ENCODE measurements at regions not wholly inside any gene's neighbourhood (a gene's known extent, or its start where the extent isn't known, plus 50 kb on each side); places are given as distances from the start of the nearest gene placed in this dataset.

DNA sequence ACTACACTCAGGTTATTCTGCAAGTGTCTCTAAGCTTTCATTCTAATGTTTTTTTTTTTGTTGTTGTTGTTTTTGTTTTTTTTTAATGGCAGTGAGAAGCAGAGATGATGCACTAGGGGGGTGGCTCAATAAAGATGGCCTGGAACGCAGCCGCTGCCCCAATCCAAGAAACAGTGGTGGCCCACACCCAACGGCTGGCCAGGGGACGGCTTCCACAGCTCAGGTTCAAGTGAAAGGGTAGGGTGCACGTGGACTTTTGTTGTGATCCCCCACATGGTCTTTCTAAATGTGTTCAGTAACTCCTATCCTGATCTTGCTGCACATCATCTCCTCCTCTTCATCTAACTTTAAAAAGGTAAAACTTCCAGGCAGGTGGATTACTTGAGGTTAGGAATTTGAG lies 190.1 kb downstream of the NDUFA10 start:
- Histone ChIP-seq H3K4me1 (ENCODE audit: insufficient read depth) (peaks cover 4% of the 10 kb centered on the region; the same call in 1 of the 2 replicates), H3K27ac (ENCODE audit: low read depth) (no peak overlapping the region), H3K4me2 (no peak overlapping the region), H2AFZ (no peak overlapping the region), H3K27me3 (ENCODE audit: insufficient read depth) (no peaks in the 10 kb centered on the region), H3K4me3 (no peak overlapping the region), H3K36me3 (ENCODE audit: insufficient read depth) (no peaks in the 10 kb centered on the region), H4K20me1 (replicated peaks; ENCODE audit: insufficient read depth) (no peaks in the 10 kb centered on the region; the same call in 1 of the 2 replicates), H3F3A (replicated peaks; ENCODE audit: low read depth) (no peaks in the 10 kb centered on the region), H3K79me2 (replicated peaks; ENCODE audit: insufficient read depth) (no peaks in the 10 kb centered on the region), H3K9me2 (ENCODE audit: insufficient read depth) (no peaks in the 10 kb centered on the region)
- H3K4me3 Mint-ChIP-seq = no peak overlapping the region
- H3K4me1 Mint-ChIP-seq = peaks cover 17% of the 10 kb centered on the region
- DNase-seq (ENCODE audit: low spot score) (no peak), ATAC-seq (no peak)
- H3K9me3 Mint-ChIP-seq = peaks cover 34% of the 10 kb centered on the region
- H3K36me3 Mint-ChIP-seq (ENCODE audit: low read depth) = peaks cover 3% of the 10 kb centered on the region; the same call in 2 of the 3 replicates
- TF ChIP-seq ZNF331 (CRISPR knock-in tag; IDR thresholded peaks at IDR 0.05; ENCODE audit: low read depth) (no peak), EZH2 (IDR thresholded peaks at IDR 0.05; ENCODE audit: low read depth, unreplicated experiment) (no peak), ZNF114 (CRISPR knock-in tag; IDR thresholded peaks at IDR 0.05) (no peak), STAT1 (IDR thresholded peaks at IDR 0.05; ENCODE audit: unreplicated experiment) (no peak), POLR2AphosphoS5 (IDR thresholded peaks at IDR 0.05; ENCODE audit: low read depth) (no peak), JUNB (IDR thresholded peaks at IDR 0.05; ENCODE audit: unreplicated experiment) (no peak), EZH2phosphoT487 (IDR thresholded peaks at IDR 0.05; ENCODE audit: unreplicated experiment) (no peak), CREB1 (CRISPR knock-in tag; IDR thresholded peaks at IDR 0.05; ENCODE audit: low read depth) (no peak)
- TF ChIP-seq, protein P1, sequence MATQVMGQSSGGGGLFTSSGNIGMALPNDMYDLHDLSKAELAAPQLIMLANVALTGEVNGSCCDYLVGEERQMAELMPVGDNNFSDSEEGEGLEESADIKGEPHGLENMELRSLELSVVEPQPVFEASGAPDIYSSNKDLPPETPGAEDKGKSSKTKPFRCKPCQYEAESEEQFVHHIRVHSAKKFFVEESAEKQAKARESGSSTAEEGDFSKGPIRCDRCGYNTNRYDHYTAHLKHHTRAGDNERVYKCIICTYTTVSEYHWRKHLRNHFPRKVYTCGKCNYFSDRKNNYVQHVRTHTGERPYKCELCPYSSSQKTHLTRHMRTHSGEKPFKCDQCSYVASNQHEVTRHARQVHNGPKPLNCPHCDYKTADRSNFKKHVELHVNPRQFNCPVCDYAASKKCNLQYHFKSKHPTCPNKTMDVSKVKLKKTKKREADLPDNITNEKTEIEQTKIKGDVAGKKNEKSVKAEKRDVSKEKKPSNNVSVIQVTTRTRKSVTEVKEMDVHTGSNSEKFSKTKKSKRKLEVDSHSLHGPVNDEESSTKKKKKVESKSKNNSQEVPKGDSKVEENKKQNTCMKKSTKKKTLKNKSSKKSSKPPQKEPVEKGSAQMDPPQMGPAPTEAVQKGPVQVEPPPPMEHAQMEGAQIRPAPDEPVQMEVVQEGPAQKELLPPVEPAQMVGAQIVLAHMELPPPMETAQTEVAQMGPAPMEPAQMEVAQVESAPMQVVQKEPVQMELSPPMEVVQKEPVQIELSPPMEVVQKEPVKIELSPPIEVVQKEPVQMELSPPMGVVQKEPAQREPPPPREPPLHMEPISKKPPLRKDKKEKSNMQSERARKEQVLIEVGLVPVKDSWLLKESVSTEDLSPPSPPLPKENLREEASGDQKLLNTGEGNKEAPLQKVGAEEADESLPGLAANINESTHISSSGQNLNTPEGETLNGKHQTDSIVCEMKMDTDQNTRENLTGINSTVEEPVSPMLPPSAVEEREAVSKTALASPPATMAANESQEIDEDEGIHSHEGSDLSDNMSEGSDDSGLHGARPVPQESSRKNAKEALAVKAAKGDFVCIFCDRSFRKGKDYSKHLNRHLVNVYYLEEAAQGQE (IDR thresholded peaks at IDR 0.05; ENCODE audit: unreplicated experiment) = no peak
- TF ChIP-seq, protein P2, sequence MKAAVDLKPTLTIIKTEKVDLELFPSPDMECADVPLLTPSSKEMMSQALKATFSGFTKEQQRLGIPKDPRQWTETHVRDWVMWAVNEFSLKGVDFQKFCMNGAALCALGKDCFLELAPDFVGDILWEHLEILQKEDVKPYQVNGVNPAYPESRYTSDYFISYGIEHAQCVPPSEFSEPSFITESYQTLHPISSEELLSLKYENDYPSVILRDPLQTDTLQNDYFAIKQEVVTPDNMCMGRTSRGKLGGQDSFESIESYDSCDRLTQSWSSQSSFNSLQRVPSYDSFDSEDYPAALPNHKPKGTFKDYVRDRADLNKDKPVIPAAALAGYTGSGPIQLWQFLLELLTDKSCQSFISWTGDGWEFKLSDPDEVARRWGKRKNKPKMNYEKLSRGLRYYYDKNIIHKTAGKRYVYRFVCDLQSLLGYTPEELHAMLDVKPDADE (IDR thresholded peaks at IDR 0.05) = no peak
- TF ChIP-seq, protein P3, sequence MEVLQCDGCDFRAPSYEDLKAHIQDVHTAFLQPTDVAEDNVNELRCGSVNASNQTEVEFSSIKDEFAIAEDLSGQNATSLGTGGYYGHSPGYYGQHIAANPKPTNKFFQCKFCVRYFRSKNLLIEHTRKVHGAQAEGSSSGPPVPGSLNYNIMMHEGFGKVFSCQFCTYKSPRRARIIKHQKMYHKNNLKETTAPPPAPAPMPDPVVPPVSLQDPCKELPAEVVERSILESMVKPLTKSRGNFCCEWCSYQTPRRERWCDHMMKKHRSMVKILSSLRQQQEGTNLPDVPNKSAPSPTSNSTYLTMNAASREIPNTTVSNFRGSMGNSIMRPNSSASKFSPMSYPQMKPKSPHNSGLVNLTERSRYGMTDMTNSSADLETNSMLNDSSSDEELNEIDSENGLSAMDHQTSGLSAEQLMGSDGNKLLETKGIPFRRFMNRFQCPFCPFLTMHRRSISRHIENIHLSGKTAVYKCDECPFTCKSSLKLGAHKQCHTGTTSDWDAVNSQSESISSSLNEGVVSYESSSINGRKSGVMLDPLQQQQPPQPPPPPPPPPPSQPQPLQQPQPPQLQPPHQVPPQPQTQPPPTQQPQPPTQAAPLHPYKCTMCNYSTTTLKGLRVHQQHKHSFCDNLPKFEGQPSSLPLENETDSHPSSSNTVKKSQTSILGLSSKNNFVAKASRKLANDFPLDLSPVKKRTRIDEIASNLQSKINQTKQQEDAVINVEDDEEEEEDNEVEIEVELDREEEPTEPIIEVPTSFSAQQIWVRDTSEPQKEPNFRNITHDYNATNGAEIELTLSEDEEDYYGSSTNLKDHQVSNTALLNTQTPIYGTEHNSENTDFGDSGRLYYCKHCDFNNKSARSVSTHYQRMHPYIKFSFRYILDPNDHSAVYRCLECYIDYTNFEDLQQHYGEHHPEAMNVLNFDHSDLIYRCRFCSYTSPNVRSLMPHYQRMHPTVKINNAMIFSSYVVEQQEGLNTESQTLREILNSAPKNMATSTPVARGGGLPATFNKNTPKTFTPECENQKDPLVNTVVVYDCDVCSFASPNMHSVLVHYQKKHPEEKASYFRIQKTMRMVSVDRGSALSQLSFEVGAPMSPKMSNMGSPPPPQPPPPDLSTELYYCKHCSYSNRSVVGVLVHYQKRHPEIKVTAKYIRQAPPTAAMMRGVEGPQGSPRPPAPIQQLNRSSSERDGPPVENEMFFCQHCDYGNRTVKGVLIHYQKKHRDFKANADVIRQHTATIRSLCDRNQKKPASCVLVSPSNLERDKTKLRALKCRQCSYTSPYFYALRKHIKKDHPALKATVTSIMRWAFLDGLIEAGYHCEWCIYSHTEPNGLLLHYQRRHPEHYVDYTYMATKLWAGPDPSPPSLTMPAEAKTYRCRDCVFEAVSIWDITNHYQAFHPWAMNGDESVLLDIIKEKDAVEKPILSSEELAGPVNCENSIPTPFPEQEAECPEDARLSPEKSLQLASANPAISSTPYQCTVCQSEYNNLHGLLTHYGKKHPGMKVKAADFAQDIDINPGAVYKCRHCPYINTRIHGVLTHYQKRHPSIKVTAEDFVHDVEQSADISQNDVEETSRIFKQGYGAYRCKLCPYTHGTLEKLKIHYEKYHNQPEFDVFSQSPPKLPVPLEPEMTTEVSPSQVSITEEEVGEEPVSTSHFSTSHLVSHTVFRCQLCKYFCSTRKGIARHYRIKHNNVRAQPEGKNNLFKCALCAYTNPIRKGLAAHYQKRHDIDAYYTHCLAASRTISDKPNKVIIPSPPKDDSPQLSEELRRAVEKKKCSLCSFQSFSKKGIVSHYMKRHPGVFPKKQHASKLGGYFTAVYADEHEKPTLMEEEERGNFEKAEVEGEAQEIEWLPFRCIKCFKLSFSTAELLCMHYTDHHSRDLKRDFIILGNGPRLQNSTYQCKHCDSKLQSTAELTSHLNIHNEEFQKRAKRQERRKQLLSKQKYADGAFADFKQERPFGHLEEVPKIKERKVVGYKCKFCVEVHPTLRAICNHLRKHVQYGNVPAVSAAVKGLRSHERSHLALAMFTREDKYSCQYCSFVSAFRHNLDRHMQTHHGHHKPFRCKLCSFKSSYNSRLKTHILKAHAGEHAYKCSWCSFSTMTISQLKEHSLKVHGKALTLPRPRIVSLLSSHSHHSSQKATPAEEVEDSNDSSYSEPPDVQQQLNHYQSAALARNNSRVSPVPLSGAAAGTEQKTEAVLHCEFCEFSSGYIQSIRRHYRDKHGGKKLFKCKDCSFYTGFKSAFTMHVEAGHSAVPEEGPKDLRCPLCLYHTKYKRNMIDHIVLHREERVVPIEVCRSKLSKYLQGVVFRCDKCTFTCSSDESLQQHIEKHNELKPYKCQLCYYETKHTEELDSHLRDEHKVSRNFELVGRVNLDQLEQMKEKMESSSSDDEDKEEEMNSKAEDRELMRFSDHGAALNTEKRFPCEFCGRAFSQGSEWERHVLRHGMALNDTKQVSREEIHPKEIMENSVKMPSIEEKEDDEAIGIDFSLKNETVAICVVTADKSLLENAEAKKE (CRISPR knock-in tag; IDR thresholded peaks at IDR 0.05) = no peak
- TF ChIP-seq, protein P4, sequence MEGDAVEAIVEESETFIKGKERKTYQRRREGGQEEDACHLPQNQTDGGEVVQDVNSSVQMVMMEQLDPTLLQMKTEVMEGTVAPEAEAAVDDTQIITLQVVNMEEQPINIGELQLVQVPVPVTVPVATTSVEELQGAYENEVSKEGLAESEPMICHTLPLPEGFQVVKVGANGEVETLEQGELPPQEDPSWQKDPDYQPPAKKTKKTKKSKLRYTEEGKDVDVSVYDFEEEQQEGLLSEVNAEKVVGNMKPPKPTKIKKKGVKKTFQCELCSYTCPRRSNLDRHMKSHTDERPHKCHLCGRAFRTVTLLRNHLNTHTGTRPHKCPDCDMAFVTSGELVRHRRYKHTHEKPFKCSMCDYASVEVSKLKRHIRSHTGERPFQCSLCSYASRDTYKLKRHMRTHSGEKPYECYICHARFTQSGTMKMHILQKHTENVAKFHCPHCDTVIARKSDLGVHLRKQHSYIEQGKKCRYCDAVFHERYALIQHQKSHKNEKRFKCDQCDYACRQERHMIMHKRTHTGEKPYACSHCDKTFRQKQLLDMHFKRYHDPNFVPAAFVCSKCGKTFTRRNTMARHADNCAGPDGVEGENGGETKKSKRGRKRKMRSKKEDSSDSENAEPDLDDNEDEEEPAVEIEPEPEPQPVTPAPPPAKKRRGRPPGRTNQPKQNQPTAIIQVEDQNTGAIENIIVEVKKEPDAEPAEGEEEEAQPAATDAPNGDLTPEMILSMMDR (conservative IDR thresholded peaks at IDR 0.05; ENCODE audit: low read depth in 2 of 2) = no peak
- no peak overlapping the region for H3K27ac Mint-ChIP-seq
- H3K27me3 Mint-ChIP-seq (ENCODE audit: insufficient read depth, low read depth, poor library complexity) = peaks cover 2% of the 10 kb centered on the region
